ENCODE measurements at regions not wholly inside any gene's neighbourhood (a gene's known extent, or its start where the extent isn't known, plus 50 kb on each side); places are given as distances from the start of the nearest gene placed in this dataset.

DNA sequence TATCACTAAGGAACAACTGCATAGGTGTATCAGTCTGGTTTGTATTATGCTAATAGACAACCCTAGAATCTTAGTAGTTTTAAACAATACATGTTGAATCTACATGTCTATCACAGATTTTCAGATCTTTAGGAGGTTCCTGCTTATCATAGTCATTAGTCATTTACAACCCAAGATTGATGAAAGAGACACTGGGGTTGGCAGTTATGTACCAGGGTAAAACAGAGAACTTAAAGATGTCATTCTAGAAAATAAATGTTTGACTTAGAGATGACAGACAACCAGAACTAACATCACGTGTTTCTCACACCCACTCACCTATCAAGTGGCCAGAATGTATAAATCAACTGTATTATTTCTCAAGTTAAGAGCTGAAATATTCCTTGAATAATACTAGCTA is 181.9 kb downstream of the PABPC4L start:
- no peak for DNase-seq (ENCODE audit: low spot score)

DNA sequence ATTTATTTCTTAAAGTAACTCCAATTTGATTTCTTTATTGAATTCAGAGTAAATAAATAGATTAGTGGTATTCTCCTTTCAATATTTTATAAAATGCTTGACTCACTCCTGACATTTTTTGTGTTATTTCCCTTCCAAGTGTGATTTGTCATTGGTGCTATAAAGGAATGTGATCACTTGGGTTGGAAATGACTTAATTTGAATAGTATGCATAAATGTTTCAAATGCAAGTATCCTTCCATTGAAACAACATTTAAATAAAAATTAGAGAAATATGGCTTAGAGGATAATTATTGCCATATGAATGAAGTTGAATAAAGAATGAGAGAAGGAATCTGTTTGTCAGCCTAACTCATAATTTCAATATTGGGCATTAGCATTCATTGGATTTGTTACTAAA is 182.7 kb downstream of the PABPC4L start:
- DNase-seq (ENCODE audit: low spot score) = no peak

DNA sequence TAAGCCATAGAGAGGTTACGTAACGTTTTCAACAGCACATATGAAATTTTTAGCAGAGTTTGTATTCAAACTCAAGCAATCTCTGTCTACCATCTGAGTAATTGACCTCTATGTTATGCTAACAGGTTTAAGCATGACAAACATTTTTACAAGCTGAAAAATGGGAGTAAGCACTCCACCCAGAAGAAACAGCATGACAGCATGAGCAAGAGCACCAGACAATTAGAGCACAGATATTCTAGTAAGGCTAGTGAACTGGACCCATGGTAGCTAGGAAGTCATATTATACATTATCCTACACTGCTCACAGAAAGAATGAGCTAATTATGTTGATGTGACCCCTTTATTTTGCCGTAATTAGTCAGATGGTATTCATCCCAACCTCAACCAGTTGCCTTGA is 200.5 kb downstream of the PABPC4L start:
- DNase-seq (ENCODE audit: low spot score) = no peak

DNA sequence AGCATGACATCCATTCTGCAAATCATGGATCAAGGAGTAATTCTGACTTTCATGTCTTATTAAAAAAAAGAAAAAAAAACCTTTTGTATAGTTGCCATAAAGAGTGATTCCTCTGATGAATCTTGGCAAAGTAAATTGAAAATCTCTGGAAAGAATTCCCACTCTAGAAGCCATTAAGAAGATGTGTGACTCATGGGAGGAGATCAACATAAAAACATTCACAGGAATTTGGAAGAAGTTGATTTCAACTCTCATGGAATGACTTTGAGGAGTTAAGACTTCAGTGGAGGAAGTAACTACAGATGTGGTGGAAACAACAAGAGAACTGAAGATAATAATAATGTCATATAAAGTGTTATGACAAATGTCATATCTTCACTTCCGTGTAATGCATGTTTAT is 204.2 kb downstream of the PABPC4L start:
- DNase-seq (ENCODE audit: low spot score) = no peak

DNA sequence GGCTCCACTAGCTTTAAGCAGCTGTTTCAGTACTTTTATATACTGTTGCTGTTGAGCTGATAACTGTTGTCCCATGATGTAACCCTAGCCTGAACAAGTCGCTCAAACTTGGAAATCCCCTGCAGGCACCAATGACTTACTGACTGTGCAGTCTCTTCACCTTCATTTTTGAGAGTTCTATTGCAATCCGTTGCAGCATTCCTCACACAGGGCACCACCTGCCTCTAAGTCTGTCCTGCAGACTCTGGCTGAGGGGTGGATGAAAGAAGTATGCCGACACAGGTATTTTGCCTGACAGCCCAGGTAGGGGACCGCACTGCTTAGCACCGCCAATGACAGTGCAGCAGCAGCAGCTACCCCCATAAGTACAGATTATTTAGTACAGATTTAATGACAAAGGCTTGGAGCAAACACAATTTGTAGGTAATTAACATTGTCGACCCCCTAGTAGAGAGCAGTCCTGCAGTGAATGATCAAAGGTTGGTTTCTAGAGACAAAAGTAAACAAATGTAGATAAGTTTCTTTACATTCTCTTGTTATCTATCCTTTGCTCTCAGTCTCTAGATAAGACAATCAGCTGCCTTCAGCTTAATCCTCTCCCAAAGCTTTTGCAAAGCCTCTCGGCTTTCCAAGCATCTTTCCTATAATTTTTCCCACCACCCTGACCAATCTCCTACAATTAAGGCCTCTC is 205.0 kb downstream of the PABPC4L start:
- DNase-seq (ENCODE audit: low spot score) = no peak

DNA sequence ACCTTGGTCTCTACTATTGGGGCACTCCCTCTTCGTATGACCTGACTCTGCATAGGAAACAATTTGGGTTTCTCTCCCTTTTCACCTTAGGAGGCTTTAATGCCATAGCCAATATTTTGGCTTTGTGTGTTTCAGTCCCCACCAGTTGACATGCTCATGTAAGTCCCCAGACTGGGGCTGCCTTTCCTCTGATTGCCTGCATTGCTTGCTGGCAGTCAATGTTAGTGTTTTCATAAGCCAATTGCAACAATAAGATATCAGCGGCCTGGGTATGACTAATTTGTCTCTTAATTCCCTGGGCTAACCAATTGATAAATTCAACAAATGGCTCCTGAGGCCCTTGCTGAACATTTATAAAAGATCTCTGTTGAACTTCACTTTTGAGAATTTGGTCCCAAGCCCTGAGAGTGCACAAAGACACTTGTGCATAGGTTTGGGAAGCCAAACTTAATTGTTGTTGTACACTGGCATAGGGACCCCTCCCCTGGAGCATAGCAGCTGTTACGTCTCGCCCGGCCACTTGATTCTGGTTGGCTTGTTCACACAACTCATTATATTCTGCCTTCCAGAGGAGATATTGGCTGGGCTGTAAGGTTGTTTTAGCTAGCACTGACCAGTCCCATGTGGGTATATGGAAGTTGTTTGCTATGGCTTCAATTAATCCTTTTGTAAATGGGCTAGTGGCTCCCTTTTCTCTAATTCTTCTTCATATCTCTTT is 206.2 kb downstream of the PABPC4L start:
- no peak for DNase-seq (ENCODE audit: low spot score)

DNA sequence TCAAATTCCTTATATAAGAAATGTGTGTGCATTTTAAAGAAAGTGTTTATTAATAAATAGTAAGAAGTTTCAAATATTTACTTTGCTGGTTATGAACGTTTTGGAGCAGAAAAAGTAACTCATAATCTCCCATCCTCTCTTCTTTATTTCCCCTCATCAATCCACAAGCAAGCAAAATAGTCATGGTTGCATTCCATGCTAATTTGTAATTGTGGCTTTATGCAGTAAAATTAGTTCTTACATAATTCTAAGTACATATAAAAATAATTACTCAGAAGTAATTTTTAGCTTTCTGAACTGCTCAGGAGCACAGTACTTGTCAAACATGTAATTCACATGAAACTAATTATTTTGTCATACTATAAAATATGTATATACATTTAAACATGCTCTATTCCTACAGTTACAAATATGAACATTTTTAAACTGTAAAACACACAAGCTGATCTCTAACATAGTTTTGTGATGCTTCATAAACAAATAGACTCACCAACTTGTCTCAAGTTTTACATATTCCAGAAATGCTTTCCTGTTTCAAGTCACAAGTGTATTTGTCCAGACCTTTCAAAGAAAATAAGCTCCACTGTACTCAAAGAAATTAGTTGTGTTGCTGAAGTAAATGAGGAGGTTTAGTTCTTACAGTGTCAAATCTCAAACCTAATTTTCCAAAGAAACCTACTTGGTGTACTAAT is 218.9 kb downstream of the PABPC4L start:
- DNase-seq (ENCODE audit: low spot score) = no peak

DNA sequence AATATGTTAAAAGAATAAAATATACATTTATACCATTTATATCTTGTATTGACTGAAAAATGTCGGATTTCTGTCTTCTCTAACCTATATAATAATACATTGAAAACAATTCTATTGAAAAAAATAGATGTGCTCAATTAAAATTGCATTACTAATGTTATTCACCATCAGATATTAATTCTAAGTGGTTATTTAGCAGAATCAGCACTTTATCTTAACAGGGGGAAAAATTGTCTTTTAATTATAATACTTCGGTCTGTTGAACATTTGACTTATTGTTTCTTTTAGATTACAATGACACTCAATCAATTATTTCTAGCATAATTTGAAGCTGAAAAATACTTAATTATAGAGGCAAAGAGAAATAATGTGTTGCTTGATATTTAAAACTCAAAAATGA is 220.3 kb downstream of the PABPC4L start:
- DNase-seq (ENCODE audit: low spot score) = no peak

DNA sequence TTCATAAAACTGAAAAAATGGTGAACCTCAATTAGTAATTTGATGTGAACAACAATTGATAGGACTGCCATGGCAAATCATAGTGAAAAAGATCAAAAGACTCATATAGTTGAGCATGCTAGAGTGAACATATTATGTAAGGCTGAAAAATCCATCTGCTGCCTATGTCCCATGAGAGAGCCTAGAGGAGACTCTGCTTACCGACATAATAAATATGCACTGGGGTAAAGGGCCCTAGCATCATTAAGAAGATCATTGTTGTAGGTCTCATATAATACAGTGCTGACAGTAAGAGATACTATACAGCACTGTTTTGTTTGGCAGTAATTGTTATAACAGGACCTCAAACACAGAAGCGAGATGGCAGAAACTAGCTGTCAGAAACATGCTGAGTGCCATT is 229.0 kb downstream of the PABPC4L start:
- DNase-seq (ENCODE audit: low spot score) = no peak

DNA sequence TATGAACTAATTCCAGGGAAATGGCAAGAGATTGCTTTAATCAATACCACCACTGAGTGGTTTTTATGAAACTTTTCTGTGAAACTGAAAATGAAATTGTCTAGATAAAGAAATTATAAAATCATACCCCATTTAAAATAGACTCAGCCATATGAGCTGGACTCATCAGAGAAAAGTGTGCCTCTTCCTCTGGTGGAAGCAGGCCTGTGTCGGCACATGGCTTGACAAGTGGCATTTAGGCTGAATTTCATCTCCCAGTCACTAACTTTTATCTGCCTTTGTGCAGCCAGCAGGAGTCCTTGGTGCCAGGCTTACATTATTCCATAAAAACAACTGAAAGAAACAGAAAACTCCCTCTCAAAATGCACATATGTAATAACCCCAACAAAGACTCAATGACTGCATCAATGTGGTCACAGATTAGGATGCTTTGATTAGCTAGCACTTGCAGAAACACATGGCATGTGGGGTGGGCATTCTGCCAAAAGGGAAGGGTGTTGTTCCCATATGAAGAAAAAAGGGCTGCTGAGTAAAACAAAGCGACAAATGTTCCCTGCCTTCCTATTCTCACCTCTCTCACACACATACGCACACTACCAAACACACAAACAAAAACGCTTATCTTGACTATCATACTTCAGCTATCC is 232.3 kb downstream of the PABPC4L start:
- no peak for DNase-seq (ENCODE audit: low spot score)

DNA sequence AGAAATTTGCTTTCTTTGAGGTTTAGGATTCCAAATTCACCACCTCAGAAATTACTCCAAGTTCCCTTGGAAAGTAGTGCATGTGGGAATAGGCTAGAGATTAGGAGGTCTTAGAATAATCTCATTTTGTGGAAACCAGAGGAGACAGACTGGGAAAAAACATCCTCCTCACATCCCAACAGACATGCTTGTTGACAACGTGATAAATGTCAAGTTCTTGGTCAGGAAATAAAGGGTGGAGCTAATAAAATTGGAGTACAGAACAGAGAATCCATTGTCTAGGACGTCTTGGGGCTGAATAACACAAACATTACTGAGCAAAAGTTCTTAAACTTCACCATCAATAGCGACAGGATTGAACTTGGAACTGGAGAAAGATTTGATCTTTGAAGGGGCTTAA is 233.4 kb downstream of the PABPC4L start:
- DNase-seq (ENCODE audit: low spot score) = no peak

DNA sequence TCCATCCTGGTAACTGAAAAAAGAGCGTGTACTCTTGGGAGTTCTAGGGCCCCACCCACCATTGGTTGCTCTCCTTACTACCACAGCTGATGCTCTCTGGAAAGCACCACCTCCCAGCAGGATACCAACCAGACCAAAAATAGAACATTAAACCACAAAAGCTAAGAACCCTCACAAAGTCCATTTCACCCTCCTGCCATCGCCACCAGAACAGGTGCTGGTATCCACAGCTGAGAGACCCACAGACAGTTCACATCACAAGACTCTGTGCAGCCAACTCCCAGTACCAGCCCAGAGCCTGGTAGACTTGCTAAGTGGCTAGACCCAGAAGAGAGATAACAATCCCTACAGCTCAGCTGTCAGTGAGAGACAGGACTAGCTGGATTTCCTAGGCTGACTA is 240.6 kb downstream of the PABPC4L start:
- DNase-seq (ENCODE audit: low spot score) = no peak

DNA sequence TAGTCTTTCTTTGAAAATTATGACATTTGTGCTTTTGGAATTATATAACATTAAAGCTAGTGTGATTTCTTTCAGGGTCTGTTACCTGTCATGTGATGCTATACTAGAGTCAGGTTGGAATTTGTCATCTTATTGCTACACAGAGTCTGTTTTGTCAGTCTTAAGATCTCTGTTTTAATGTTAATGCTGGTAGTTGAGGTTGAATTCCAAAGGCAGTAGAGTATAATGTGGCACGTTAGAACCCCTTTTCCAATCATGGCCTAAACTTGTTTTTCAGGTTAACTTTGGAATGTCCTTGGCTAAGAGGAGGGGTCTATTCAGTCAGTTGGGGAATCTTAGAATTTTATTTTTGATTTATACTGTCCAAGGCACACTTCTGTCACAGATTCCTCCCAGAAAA is 258.5 kb downstream of the PABPC4L start:
- no peak for DNase-seq (ENCODE audit: low spot score)

DNA sequence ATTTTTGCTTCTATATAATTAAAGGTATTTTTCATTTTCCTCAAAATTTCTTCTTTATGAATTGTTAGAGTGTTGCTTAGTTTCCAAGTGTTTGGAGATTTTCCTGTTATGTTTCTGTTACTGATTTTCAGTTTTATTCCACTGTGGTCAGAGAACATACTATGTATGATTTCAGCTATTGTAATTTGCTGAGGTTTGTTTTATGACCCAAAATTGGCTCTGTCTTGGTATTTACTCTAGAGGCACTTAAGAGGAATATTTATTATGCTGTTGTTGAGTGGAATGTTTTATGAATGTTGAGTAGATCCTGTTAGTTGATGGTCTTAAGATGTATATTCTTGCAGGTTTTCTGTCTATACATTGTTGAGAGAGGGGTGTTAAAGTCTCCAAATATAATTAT is 263.5 kb downstream of the PABPC4L start:
- no peak for DNase-seq (ENCODE audit: low spot score)

DNA sequence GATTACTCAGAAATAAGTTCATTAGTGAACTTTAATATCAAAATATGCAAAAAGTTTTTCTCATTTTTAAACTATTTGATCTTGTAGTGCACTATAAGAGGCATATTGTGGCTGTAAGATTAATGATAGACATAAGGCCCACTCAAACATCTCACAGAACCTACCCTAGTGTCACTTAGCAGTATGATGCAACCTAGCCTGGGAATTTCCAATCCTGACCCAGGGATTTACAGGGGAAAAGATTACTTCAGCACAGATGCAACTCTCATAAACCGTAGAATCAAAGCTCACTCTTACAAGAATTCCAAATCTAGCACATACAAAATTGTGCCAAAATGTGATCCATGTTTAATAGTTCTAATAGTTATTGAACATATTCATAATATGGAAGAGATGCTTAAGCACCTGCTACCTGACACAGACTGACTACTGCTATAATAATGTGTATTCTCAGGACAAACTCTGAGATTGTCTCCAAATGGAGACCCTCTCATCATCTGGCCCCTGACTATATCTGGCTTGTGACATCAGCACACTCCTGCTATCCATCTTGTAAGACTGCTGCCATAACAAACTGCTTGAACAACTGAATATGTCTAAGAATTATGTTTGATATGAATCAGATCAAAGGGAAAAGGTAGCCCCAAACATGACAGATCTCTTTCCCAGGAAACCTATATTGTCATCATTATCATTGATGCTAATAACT is 271.9 kb downstream of the PABPC4L start:
- no peak for DNase-seq (ENCODE audit: low spot score)

DNA sequence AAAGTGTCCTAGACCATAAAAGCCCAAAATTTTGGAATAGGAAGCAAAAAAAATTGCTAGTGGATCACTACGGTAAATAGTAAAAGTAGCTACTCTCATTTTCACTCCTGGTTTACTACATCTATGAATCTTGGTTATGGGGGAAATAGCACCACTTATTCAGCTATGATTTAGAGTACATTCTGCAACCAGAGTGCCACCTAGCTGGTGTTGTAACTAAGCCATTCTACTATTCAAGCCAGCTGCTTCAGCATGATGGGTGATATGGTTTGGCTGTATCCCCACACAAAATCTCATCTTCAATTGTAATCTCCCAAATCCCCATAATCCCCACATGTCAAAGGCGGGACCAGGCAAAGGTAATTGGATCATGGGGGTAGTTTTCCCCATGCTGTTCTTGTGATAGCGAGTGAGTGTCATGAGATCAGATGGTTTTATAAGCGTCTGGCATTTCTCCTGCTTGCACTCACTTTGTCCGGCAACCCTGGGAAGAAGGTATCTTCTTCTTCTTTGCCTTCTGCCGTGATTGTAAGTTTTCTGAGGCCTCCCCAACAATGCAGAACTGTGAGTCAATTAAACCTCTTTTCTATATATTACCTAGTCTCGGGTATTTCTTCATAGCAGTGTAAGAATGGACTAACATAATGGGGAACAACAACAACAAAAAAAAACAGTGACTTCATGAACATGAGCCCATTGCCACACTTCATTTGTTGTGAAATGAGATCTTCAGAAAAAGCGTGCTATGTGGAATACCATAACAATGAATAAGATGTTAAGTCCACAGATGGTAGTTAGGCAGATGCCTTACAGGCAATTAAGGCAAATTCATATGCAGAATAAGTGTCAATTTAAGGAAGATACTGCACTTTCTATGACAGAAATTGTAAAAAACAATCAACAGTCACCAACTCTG is 280.1 kb downstream of the PABPC4L start:
- DNase-seq (ENCODE audit: low spot score) = no peak

DNA sequence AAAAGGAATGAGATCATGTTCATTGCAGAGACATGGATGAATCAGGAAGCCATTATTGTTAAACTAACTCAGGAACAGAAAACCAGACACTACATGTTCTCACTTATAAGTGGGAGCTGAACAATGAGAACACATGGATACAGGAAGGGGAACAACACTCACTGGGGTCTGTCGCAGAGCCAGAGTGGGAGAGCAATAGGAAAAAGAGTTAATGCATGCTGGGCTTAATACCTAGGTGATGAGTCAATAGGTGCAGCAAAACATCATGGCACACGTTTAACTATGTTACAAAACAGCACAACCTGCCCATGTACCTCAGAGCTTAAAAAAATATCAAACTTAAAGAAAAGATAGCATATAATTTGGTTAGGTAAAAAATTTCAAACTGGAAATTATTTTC is 281.4 kb downstream of the PABPC4L start:
- no peak for DNase-seq (ENCODE audit: low spot score)

DNA sequence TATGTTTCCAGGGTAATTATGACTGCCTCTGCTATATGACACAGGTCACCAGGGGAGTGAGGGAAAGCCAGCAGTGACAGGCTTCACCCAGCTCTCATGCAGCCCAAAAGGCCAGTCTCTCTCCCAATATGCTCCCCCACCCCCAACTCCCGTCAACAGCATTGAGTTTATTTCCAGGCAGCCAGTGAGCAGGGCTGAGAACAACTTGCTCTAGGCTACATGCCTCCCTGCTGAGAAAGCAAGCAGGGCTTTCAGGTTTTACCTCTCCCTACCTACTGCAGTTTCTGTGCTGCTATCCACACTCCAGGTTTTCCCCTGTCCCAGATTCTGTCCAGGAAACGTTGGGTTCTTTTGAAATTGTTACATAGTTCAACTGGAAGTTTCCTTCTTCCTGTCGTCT is 291.4 kb downstream of the PABPC4L start:
- DNase-seq (ENCODE audit: low spot score) = no peak

DNA sequence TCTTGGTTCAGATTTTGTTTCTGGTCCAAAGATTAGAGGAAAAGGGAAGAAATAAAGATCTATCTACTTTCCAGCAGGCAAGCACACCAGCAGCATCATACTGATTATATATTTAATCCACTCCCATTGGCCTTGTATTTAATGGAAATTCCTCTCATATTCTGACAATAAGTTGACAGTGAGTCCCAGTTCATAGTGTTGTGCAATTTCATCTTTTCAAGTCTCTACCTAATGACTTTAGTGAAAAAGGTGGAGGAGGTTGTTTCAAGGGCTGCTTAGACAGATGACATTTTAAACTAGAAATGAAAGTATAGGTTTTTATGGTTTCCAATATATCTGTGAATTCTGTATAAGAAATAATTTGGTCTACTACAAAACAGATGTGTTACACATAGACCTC is 298.6 kb downstream of the PABPC4L start:
- no peak for DNase-seq (ENCODE audit: low spot score)

DNA sequence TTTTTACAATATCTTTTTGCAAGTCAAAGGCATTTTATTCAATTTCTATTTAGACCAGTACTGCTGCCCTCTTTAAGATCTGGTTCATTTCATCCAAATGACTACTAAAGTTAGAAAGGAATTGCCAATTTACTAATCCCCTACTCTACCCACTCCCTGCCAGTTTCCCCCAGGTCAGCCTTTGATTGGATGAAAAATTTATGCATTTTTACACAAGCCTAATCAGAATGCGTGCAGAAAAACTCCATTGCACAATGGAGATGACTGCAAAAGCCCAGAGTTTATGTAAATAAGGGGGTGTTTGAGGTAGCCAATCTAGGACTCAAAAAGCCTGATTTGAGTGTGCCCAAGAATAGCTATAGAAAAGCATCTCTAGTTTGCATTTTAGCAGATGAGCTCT is 310.6 kb downstream of the PABPC4L start:
- DNase-seq (ENCODE audit: low spot score) = no peak

DNA sequence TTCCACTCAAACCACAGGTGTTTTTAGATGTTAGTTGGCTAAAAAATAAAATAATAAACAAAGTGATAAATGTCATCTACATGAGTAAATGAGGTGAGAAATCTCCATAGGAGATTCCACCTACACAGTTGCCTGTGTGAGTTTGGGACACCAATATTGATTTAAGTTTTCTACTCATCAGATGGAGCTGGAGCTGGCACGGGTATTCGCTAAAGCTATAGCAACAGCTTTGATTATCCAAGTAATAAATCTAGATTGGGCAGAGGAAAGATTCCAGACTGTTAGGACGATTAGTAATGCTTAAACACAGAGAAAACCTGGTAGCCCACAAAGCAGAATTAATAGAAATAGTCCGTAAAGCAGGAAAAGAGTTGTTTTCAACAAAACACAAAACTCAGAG is 313.9 kb downstream of the PABPC4L start:
- no peak for DNase-seq (ENCODE audit: low spot score)
